HEK293T (cell line): ENCODE measurements at regions not wholly inside any gene's neighbourhood (a gene's known extent, or its start where the extent isn't known, plus 50 kb on each side); places are given as distances from the start of the nearest gene placed in this dataset.

Experiments used
- ARNT ChIP-seq: fragments of 450-650 bp; IDR thresholded peaks from 2 replicates; pipeline ENCODE4 v1.6.1; 2017; ENCODE audit warnings: mild to moderate bottlenecking
- ELF4 ChIP-seq: fragments of 450-650 bp; IDR thresholded peaks from 2 replicates; pipeline ENCODE4 v1.6.1; 2017; ENCODE audit warnings: antibody characterized with exemption
- FOXK2 ChIP-seq: fragments of 450-650 bp; IDR thresholded peaks from 2 replicates; pipeline ENCODE4 v1.6.1; 2016; ENCODE audit warnings: mild to moderate bottlenecking
- FOXM1 ChIP-seq: fragments of 450-650 bp; IDR thresholded peaks from 2 replicates; pipeline ENCODE4 v1.6.1; 2017; ENCODE audit warnings: mild to moderate bottlenecking, borderline replicate concordance
- L3MBTL2 ChIP-seq: fragments of 450-650 bp; conservative IDR thresholded peaks from 2 replicates; pipeline ENCODE4 v1.6.1; 2016; ENCODE audit warnings: mild to moderate bottlenecking
- NFRKB ChIP-seq: fragments of 450-650 bp; IDR thresholded peaks from 2 replicates; pipeline ENCODE4 v1.6.1; 2016; ENCODE audit warnings: mild to moderate bottlenecking, moderate library complexity
- SP1 ChIP-seq: fragments of 450-650 bp; IDR thresholded peaks from 2 replicates; pipeline ENCODE4 v1.6.1; 2017

- TF ChIP-seq SP1 (no peak), FOXK2 (no peak), ARNT (no peak), L3MBTL2 (no peak), NFRKB (no peak), FOXM1 (no peak), ELF4 (no peak)
Observed at GRCh38 chr14:94942601-94943000, 172.7 kb upstream of the GSC start.
